Effector CD4-positive, alpha-beta T cell (primary cell): ENCODE measurements at regions not wholly inside any gene's neighbourhood (a gene's known extent, or its start where the extent isn't known, plus 50 kb on each side); places are given as distances from the start of the nearest gene placed in this dataset.
A peak's percentile ranks its signal among the peaks of the same experiment; 100 is the strongest.

Source experiments
- DNase-seq: peaks from one replicate; pipeline ENCODE4 v3.0.0-alpha.2; 2020

GRCh38 chr15:93141371-93141794 is 52.4 kb upstream of the RGMA start:
- peak; percentile 25 for DNase-seq

GRCh38 chr15:93139436-93139835 is 50.4 kb upstream of the RGMA start:
- no peak for DNase-seq

GRCh38 chr15:93138681-93139250 is 49.8 kb upstream of the RGMA start:
- no peak for DNase-seq
